HFFc6 (cell line): ENCODE measurements at regions not wholly inside any gene's neighbourhood (a gene's known extent, or its start where the extent isn't known, plus 50 kb on each side); places are given as distances from the start of the nearest gene placed in this dataset.

Experiments used
- DNase-seq: peaks from one replicate; pipeline ENCODE4 v3.0.0-alpha.2; 2018
- H3K27ac Mint-ChIP-seq: 2 replicates; pipeline ENCODE4 v1.8.0; 2020; ENCODE audit warnings: mild to moderate bottlenecking, mixed read lengths
- H3K27me3 Mint-ChIP-seq: 2 replicates; pipeline ENCODE4 v1.8.0; 2021; ENCODE audit warnings: mild to moderate bottlenecking, moderate library complexity, mixed read lengths; ENCODE audit not compliant: insufficient read depth
- H3K36me3 Mint-ChIP-seq: 2 replicates; pipeline ENCODE4 v1.8.0; 2021; ENCODE audit warnings: low read depth, mixed read lengths
- H3K4me1 Mint-ChIP-seq: 2 replicates; pipeline ENCODE4 v1.8.0; 2020; ENCODE audit warnings: low read depth, mixed read lengths
- H3K4me3 Mint-ChIP-seq: 2 replicates; pipeline ENCODE4 v1.8.0; 2020; ENCODE audit warnings: mild to moderate bottlenecking, moderate library complexity, mixed read lengths
- H3K9me3 Mint-ChIP-seq: 2 replicates; pipeline ENCODE4 v1.8.0; 2020; ENCODE audit warnings: mild to moderate bottlenecking, mixed read lengths
- CTCF ChIP-seq: fragments of 200-600 bp; sonication (generic); IDR thresholded peaks from 2 replicates; pipeline ENCODE4 v1.5.0; 2021; ENCODE audit warnings: antibody characterized with exemption, mild to moderate bottlenecking

- no peaks in the 10 kb centered on the region; the same call in 1 of the 2 replicates for H3K36me3 Mint-ChIP-seq
- peaks cover 2% of the 10 kb centered on the region; the same call in 1 of the 2 replicates for H3K27me3 Mint-ChIP-seq
- peaks cover 60% of the 10 kb centered on the region for H3K9me3 Mint-ChIP-seq
- no peak for TF ChIP-seq CTCF
- no peaks in the 10 kb centered on the region for H3K4me1 Mint-ChIP-seq
- DNase-seq = no peak
- no peak overlapping the region for H3K27ac Mint-ChIP-seq
- H3K4me3 Mint-ChIP-seq = no peak overlapping the region
Observed at GRCh38 chr19:23054456-23054855, 51.5 kb upstream of the ZNF728 start.
